Stimulated activated naive CD8-positive, alpha-beta T cell treated with anti-CD3 and anti-CD28 coated beads, Interleukin-15, Interleukin-2, amounts not matched to agents 100 ng/mL and 50 ng/mL, for 24 hours (primary cell): ENCODE measurements at regions not wholly inside any gene's neighbourhood (a gene's known extent, or its start where the extent isn't known, plus 50 kb on each side); places are given as distances from the start of the nearest gene placed in this dataset.
"Not testable (repeated sequence)": the region's sequence is repeated elsewhere in the genome, so short reads cannot be mapped to it uniquely, and the experiment has no call there.

Experiments used
- H3K27ac Mint-ChIP-seq: one replicate; pipeline ENCODE4 v1.8.0; 2021; ENCODE audit warnings: mild to moderate bottlenecking, mixed read lengths
- H3K27me3 Mint-ChIP-seq: one replicate; pipeline ENCODE4 v1.8.0; 2021; ENCODE audit warnings: mixed read lengths
- H3K36me3 Mint-ChIP-seq: one replicate; pipeline ENCODE4 v1.8.0; 2021; ENCODE audit warnings: low read depth, mixed read lengths
- H3K4me1 Mint-ChIP-seq: one replicate; pipeline ENCODE4 v1.8.0; 2021; ENCODE audit warnings: low read depth, mixed read lengths
- H3K4me3 Mint-ChIP-seq: one replicate; pipeline ENCODE4 v1.8.0; 2021; ENCODE audit warnings: mild to moderate bottlenecking, mixed read lengths
- H3K9me3 Mint-ChIP-seq: one replicate; pipeline ENCODE4 v1.8.0; 2021; ENCODE audit warnings: mixed read lengths

GRCh38 chr5:16987776-16988175 is 51.7 kb upstream of the MYO10 start:
- peaks cover 5% of the 10 kb centered on the region for H3K9me3 Mint-ChIP-seq
- H3K27ac Mint-ChIP-seq, result no peak overlapping the region
- peaks cover 8% of the 10 kb centered on the region for H3K4me1 Mint-ChIP-seq
- no peak overlapping the region for H3K4me3 Mint-ChIP-seq
- no peaks in the 10 kb centered on the region for H3K36me3 Mint-ChIP-seq
- peaks cover 6% of the 10 kb centered on the region for H3K27me3 Mint-ChIP-seq

GRCh38 chr5:16990817-16991520 is 54.9 kb upstream of the MYO10 start:
- H3K4me3 Mint-ChIP-seq, result not testable (repeated sequence)

GRCh38 chr5:16992006-16992405 is 55.9 kb upstream of the MYO10 start:
- no peaks in the 10 kb centered on the region for H3K9me3 Mint-ChIP-seq
- no peak overlapping the region for H3K4me3 Mint-ChIP-seq
- peaks cover 8% of the 10 kb centered on the region for H3K4me1 Mint-ChIP-seq
- no peak overlapping the region for H3K27ac Mint-ChIP-seq
- peaks cover 14% of the 10 kb centered on the region for H3K27me3 Mint-ChIP-seq
- no peaks in the 10 kb centered on the region for H3K36me3 Mint-ChIP-seq

More at GRCh38 chr5:16990817-16991520, 54.9 kb upstream of the MYO10 start:
- H3K27me3 Mint-ChIP-seq, result peaks cover 14% of the 10 kb centered on the region
- not testable (repeated sequence) for H3K9me3 Mint-ChIP-seq, H3K4me1 Mint-ChIP-seq, H3K36me3 Mint-ChIP-seq, H3K27ac Mint-ChIP-seq

- H3K27me3 Mint-ChIP-seq, result peaks cover 14% of the 10 kb centered on the region
- no peaks in the 10 kb centered on the region for H3K36me3 Mint-ChIP-seq
- H3K9me3 Mint-ChIP-seq, result no peaks in the 10 kb centered on the region
- H3K4me3 Mint-ChIP-seq, result no peak overlapping the region
- peaks cover 8% of the 10 kb centered on the region for H3K4me1 Mint-ChIP-seq
- no peak overlapping the region for H3K27ac Mint-ChIP-seq
Observed at GRCh38 chr5:16992444-16992843, 56.4 kb upstream of the MYO10 start.

- peaks cover 14% of the 10 kb centered on the region for H3K27me3 Mint-ChIP-seq
- H3K4me3 Mint-ChIP-seq, result no peak overlapping the region
- H3K27ac Mint-ChIP-seq, result no peak overlapping the region
- H3K36me3 Mint-ChIP-seq, result no peaks in the 10 kb centered on the region
- H3K4me1 Mint-ChIP-seq, result peaks cover 8% of the 10 kb centered on the region
- no peaks in the 10 kb centered on the region for H3K9me3 Mint-ChIP-seq
Observed at GRCh38 chr5:16994565-16994964, 58.5 kb upstream of the MYO10 start.

- H3K27ac Mint-ChIP-seq, result no peak overlapping the region
- H3K4me3 Mint-ChIP-seq, result no peak overlapping the region
- peaks cover 14% of the 10 kb centered on the region for H3K27me3 Mint-ChIP-seq
- H3K36me3 Mint-ChIP-seq, result no peaks in the 10 kb centered on the region
- no peaks in the 10 kb centered on the region for H3K9me3 Mint-ChIP-seq
- peaks cover 8% of the 10 kb centered on the region for H3K4me1 Mint-ChIP-seq
Observed at GRCh38 chr5:16995372-16995771, 59.3 kb upstream of the MYO10 start.

- Mint-ChIP-seq H3K4me1 (no peaks in the 10 kb centered on the region), H3K9me3 (no peaks in the 10 kb centered on the region), H3K27ac (no peak overlapping the region), H3K36me3 (no peaks in the 10 kb centered on the region), H3K4me3 (no peak overlapping the region), H3K27me3 (no peaks in the 10 kb centered on the region)
Observed at GRCh38 chr5:17000291-17000939, 64.3 kb upstream of the MYO10 start.

GRCh38 chr5:17001428-17001827 is 65.3 kb upstream of the MYO10 start:
- Mint-ChIP-seq H3K36me3 (no peaks in the 10 kb centered on the region), H3K9me3 (no peaks in the 10 kb centered on the region), H3K27ac (no peak overlapping the region), H3K4me3 (no peak overlapping the region), H3K4me1 (no peaks in the 10 kb centered on the region), H3K27me3 (no peaks in the 10 kb centered on the region)

GRCh38 chr5:17004441-17005106 is 68.5 kb upstream of the MYO10 start:
- H3K27me3 Mint-ChIP-seq, result no peaks in the 10 kb centered on the region
- H3K4me1 Mint-ChIP-seq, result no peaks in the 10 kb centered on the region

GRCh38 chr5:17005107-17005828 is 69.2 kb upstream of the MYO10 start:
- Mint-ChIP-seq H3K9me3 (no peaks in the 10 kb centered on the region), H3K27ac (no peak overlapping the region), H3K4me1 (no peaks in the 10 kb centered on the region), H3K27me3 (no peaks in the 10 kb centered on the region), H3K36me3 (no peaks in the 10 kb centered on the region), H3K4me3 (no peak overlapping the region)

More at GRCh38 chr5:17004441-17005106, 68.5 kb upstream of the MYO10 start:
- H3K4me3 Mint-ChIP-seq, result no peak overlapping the region
- H3K27ac Mint-ChIP-seq, result no peak overlapping the region
- H3K36me3 Mint-ChIP-seq, result no peaks in the 10 kb centered on the region
- H3K9me3 Mint-ChIP-seq, result no peaks in the 10 kb centered on the region

GRCh38 chr5:17012289-17012688 is 76.2 kb upstream of the MYO10 start:
- H3K36me3 Mint-ChIP-seq, result no peaks in the 10 kb centered on the region

GRCh38 chr5:17014686-17015085 is 78.6 kb upstream of the MYO10 start:
- Mint-ChIP-seq H3K9me3 (no peaks in the 10 kb centered on the region), H3K36me3 (no peaks in the 10 kb centered on the region), H3K27me3 (peaks cover 4% of the 10 kb centered on the region)

More at GRCh38 chr5:17012289-17012688, 76.2 kb upstream of the MYO10 start:
- Mint-ChIP-seq H3K4me3 (no peak overlapping the region), H3K9me3 (no peaks in the 10 kb centered on the region), H3K27ac (no peak overlapping the region), H3K27me3 (peaks cover 4% of the 10 kb centered on the region), H3K4me1 (no peaks in the 10 kb centered on the region)

GRCh38 chr5:17018871-17019270 is 82.8 kb upstream of the MYO10 start:
- Mint-ChIP-seq H3K4me1 (no peaks in the 10 kb centered on the region), H3K27me3 (no peaks in the 10 kb centered on the region), H3K36me3 (no peaks in the 10 kb centered on the region), H3K4me3 (no peak overlapping the region), H3K27ac (no peak overlapping the region), H3K9me3 (no peaks in the 10 kb centered on the region)

More at GRCh38 chr5:17014686-17015085, 78.6 kb upstream of the MYO10 start:
- Mint-ChIP-seq H3K27ac (no peak overlapping the region), H3K4me3 (no peak overlapping the region), H3K4me1 (no peaks in the 10 kb centered on the region)

GRCh38 chr5:17019324-17019723 is 83.2 kb upstream of the MYO10 start:
- no peak overlapping the region for H3K27ac Mint-ChIP-seq

More at GRCh38 chr5:17019324-17019723, 83.2 kb upstream of the MYO10 start:
- H3K4me3 Mint-ChIP-seq, result no peak overlapping the region
- no peaks in the 10 kb centered on the region for H3K36me3 Mint-ChIP-seq
- H3K27me3 Mint-ChIP-seq, result no peaks in the 10 kb centered on the region
- H3K9me3 Mint-ChIP-seq, result no peaks in the 10 kb centered on the region
- no peaks in the 10 kb centered on the region for H3K4me1 Mint-ChIP-seq
